SK-N-MC (cell line): ENCODE measurements at regions not wholly inside any gene's neighbourhood (a gene's known extent, or its start where the extent isn't known, plus 50 kb on each side); places are given as distances from the start of the nearest gene placed in this dataset.

ENCODE experiments used
- DNase-seq: peaks from one replicate; pipeline ENCODE4 v3.0.0-alpha.2; 2011; ENCODE audit warnings: low read depth, low spot score
- H3K27ac ChIP-seq: fragments of 200-600 bp; sonication (generic); 2 replicates; pipeline ENCODE4 v1.5.1; 2016; ENCODE audit warnings: mixed run types
- H3K36me3 ChIP-seq: fragments of 200-600 bp; sonication (generic); 2 replicates; pipeline ENCODE4 v1.6.1; 2017; ENCODE audit warnings: antibody characterized with exemption, low read length, mixed read lengths; ENCODE audit not compliant: insufficient read depth
- H3K4me3 ChIP-seq: fragments of 200-600 bp; sonication (generic); 2 replicates; pipeline ENCODE4 v1.5.1; 2016
- H3K9ac ChIP-seq: fragments of 200-600 bp; sonication (generic); 2 replicates; pipeline ENCODE4 v1.8.0; 2017; ENCODE audit warnings: mixed run types, mixed read lengths; ENCODE audit not compliant: insufficient read length
- H3K9me3 ChIP-seq: fragments of 200-600 bp; sonication (generic); 2 replicates; pipeline ENCODE4 v1.6.1; 2017; ENCODE audit warnings: low read depth, mild to moderate bottlenecking, antibody characterized with exemption, low read length, moderate library complexity, mixed read lengths
- EZH2 ChIP-seq: fragments of 200-600 bp; sonication (generic); IDR thresholded peaks from one replicate; pipeline ENCODE4 v1.6.1; 2017; ENCODE audit warnings: antibody characterized with exemption
- FOXP2 ChIP-seq: optimal IDR thresholded peaks from 2 replicates; pipeline ENCODE3; 2011; ENCODE audit warnings: mild to moderate bottlenecking, moderate library complexity; ENCODE audit not compliant: insufficient read depth; ENCODE audit errors: extremely low read length, control extremely low read depth
- POLR2AphosphoS5 ChIP-seq: IDR thresholded peaks from 2 replicates; pipeline ENCODE4 v1.6.1; 2012; ENCODE audit warnings: mild to moderate bottlenecking, low read depth, low read length, borderline replicate concordance

DNA sequence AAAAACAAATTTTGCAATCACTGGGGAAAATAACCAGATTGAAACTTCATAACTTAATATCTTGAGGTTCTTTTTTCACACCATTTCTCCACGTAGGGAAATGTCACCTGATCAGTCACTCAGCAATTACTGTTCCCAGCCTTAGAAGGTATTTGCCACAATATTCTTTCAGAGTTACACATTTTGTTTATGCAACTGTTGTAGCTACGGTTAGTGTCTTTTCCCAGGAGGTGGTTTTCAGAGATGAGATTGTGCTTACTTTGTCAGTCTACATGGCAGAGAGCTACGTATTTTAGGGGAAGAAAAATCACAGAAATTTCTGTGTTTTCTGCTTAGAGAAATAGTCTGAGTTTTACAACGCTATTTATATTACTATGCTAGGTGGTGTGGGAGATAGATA is 792.8 kb upstream of the B3GALT2 start:
- H3K4me3 ChIP-seq: no peak overlapping the region
- H3K27ac ChIP-seq: no peak overlapping the region
- 0 out of 2 replicates have a peak, but pooled peaks cover 1% of the 10 kb centered on the region for H3K9me3 ChIP-seq
- H3K36me3 ChIP-seq: no peaks in the 10 kb centered on the region
- no peak overlapping the region for H3K9ac ChIP-seq
- DNase-seq: no peak
- no peak for TF ChIP-seq FOXP2
- no peak for TF ChIP-seq POLR2AphosphoS5
- no peak for TF ChIP-seq EZH2

DNA sequence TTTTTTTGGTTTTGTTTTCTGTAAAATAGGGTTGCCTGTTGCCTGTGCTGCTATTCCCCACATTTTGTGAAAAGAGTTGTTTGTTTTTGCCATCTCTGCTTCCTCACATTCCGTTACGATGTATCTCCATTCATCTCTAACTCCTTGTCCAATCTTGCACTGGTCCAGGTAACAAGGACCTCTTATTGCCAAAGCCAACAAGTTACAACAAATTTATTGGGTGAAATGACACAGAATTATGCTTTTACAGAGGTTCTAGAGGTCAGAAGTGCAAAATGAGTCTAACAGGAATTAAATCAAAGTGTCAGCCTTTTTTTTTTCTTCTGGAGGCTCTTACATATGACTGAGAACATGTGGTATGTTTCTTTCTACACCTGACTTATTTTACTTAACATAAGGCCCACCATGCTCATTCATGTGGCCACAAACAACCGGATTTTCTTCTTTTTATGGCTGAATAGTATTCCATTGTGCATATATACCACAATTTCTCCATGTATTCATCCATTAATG is 787.9 kb upstream of the B3GALT2 start:
- no peaks in the 10 kb centered on the region for H3K9me3 ChIP-seq
- H3K27ac ChIP-seq: no peak overlapping the region
- H3K9ac ChIP-seq: no peak overlapping the region
- no peak for DNase-seq
- no peak for TF ChIP-seq POLR2AphosphoS5
- H3K4me3 ChIP-seq: no peak overlapping the region
- H3K36me3 ChIP-seq: no peaks in the 10 kb centered on the region

DNA sequence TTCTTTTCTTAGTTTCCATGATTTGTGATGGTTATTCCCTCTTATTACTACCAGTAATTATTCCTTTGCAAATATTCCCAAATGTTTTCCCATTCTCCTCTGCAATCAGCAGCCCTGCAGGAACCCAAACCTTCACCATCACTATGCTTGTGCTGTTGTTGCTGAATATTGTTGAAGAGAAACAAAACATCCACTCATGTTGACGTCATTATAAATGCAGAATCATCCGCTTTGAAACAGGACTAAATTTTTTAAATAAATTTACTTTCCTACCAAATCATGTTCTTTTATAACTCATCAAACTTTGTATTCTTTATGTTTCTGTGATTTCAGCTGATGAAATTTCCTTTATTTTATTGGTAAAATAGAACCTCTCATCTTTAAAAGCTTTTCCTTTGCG is 787.0 kb upstream of the B3GALT2 start:
- no peak overlapping the region for H3K27ac ChIP-seq
- TF ChIP-seq FOXP2 (no peak), EZH2 (no peak), POLR2AphosphoS5 (no peak)

DNA sequence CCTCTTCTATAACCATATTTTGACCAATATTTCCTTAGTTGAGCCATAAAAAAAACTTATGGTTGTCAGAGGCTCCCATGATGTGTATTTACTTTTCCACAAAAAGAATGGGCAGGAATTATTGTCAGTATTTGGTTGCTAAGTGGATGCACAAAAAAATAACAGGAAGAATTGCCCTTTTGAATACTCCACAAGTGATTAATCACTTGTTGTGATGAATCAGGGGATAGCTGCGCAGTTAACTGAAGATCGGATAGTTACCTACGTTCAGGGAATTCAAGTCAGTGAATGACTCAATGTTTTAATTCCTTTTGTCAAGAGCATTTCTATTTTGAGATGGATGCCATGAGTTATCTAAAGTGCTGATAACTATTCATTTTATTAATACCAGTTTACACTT is 785.2 kb upstream of the B3GALT2 start:
- no peak for TF ChIP-seq FOXP2
- TF ChIP-seq EZH2: no peak
- Histone ChIP-seq H3K27ac (no peak overlapping the region), H3K4me3 (no peak overlapping the region), H3K9ac (no peak overlapping the region), H3K9me3 (no peaks in the 10 kb centered on the region), H3K36me3 (no peaks in the 10 kb centered on the region)
- DNase-seq: no peak

More for the DNA sequence above, 787.0 kb upstream of the B3GALT2 start:
- Histone ChIP-seq H3K9me3 (no peaks in the 10 kb centered on the region), H3K4me3 (no peak overlapping the region), H3K9ac (no peak overlapping the region), H3K36me3 (no peaks in the 10 kb centered on the region)
- DNase-seq: no peak

DNA sequence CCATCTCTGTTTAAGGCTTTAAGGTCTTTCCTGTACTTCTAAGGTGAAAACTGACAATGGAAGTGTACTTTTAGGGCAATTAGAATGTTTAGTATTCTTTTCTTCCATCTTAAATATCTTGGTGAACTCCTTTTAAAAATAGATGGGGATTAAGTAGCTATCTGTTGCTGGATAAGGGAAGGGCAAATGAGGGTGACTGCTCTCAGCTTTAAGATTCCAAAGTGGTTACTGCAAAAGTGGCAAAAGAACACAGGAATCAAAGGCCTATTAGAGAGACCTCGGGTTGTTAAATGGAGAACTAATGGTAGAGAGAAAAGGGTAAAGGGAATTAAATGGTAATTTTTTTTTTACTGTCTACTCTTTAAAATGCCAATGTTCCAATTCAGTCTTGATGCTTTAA is 774.1 kb upstream of the B3GALT2 start:
- Histone ChIP-seq H3K36me3 (no peaks in the 10 kb centered on the region), H3K4me3 (no peak overlapping the region), H3K9ac (no peak overlapping the region), H3K27ac (no peak overlapping the region), H3K9me3 (no peaks in the 10 kb centered on the region)
- TF ChIP-seq EZH2 (no peak), POLR2AphosphoS5 (no peak), FOXP2 (no peak)
- DNase-seq: no peak

DNA sequence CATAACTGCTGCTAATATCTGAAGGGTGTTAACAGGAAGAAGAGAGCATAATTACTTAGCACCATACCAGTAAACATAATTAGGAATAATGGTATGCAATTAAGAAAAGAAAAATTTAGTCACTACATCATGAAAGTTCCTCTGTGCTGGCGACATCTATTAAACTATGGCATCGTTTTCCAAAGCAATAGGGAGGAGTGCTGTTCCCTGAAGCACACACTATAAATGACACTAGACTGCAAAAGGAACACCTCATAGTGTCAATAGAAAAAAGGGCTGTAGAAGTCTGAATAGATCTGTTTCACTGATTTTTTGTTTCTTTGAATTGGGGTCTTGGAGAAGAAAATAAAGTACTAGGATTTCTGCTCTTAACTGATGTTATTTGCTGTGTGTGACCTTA is 773.6 kb upstream of the B3GALT2 start:
- H3K9me3 ChIP-seq: no peaks in the 10 kb centered on the region
- TF ChIP-seq EZH2 (no peak), POLR2AphosphoS5 (no peak), FOXP2 (no peak)
- no peaks in the 10 kb centered on the region for H3K36me3 ChIP-seq
- H3K4me3 ChIP-seq: no peak overlapping the region
- H3K9ac ChIP-seq: no peak overlapping the region
- H3K27ac ChIP-seq: no peak overlapping the region
- no peak for DNase-seq

DNA sequence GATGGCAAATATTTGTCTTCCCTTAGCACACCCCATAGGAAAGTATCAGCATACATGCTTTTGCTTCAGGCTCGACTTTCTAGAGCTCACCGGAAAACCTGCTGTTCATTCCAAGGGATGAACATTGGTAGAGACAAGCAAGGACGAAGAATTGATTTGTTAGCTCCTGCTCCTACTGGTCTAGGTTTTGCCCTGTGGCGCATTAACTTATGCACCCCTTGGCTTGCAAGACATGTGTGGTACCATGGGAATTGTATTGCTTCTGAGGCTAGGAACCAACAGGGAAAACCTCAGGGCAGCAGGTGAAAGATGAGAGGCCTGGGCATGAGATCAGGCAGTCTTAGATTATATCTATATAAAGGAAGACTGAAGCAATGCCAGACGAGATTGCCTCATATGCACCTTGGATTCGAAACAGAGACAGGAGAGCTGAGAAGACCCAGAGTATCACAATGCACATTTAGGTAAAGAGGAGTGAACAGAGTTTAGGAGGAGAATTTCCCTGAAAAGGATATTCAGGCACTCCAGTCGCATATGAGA is 771.2 kb upstream of the B3GALT2 start:
- DNase-seq: no peak
- Histone ChIP-seq H3K36me3 (no peaks in the 10 kb centered on the region), H3K9me3 (no peaks in the 10 kb centered on the region), H3K4me3 (no peak overlapping the region), H3K27ac (no peak overlapping the region), H3K9ac (no peak overlapping the region)
- TF ChIP-seq FOXP2 (no peak), POLR2AphosphoS5 (no peak), EZH2 (no peak)

DNA sequence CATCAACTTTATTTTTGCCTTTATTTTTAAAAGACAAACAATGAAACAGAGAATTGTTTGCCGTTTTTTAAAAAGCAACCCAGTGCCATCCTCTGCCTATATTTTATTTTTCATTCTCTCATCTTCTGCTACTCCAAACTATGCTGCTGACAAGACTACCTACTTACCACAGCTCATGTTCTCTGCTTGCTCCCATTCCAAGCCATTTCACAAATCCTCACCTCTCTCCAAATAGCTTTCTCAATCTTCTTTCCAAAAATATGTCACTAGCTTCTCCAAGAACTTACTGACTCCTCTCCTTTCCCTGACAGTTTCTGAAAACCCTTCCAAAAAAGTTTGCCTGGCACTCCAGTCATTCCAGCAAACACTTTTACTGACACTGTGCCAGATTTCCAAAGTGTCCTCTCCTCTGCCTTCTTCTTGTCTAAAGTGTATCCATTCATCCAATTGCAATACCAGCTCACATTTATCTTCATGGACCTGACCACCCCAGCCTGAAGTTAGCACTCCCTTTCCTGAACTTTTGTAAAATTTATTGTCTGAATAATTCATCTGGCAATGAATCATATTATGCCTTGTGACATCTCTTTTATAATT is 766.5 kb upstream of the B3GALT2 start:
- Histone ChIP-seq H3K4me3 (no peak overlapping the region), H3K9ac (no peak overlapping the region), H3K27ac (no peak overlapping the region), H3K36me3 (no peaks in the 10 kb centered on the region), H3K9me3 (no peaks in the 10 kb centered on the region)
- TF ChIP-seq EZH2: no peak
- no peak for TF ChIP-seq FOXP2
- no peak for TF ChIP-seq POLR2AphosphoS5
- no peak for DNase-seq

DNA sequence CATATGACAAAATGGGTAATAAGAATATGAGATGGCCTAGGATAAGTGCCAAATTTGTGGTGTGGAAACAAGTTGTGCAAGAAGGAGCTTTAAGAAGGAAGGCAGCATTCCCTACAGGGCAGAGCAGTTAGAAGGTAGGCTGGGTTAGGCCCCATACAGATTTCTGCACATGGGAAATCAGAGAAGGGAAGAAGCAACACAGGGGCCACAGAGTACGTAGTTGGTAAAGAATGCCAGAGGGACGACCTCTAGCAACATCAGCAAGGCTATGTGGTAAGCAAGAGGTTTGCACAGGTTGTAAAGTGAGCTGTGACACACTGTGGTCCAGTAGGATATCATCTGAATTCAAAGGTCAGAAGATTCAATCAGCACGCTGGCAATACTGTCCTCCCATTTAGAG is 765.6 kb upstream of the B3GALT2 start:
- H3K9me3 ChIP-seq: no peaks in the 10 kb centered on the region
- DNase-seq: no peak
- H3K4me3 ChIP-seq: no peak overlapping the region
- no peak overlapping the region for H3K9ac ChIP-seq
- TF ChIP-seq POLR2AphosphoS5 (no peak), EZH2 (no peak), FOXP2 (no peak)
- H3K36me3 ChIP-seq: no peaks in the 10 kb centered on the region
- no peak overlapping the region for H3K27ac ChIP-seq
